Esophagus squamous epithelium (tissue), 4 donors: ENCODE measurements at regions not wholly inside any gene's neighbourhood (a gene's known extent, or its start where the extent isn't known, plus 50 kb on each side); places are given as distances from the start of the nearest gene placed in this dataset.
"Not testable (repeated sequence)": the region's sequence is repeated elsewhere in the genome, so short reads cannot be mapped to it uniquely, and the experiment has no call there.

Experiments
- CTCF ChIP-seq, 6 experiments: fragments of 450-650 bp in 4 of 6; fragments of 200-600 bp in 2 of 6; sonication (generic) in 2 of 6; IDR thresholded peaks; one replicate each; pipeline ENCODE4 v1.5.1; 2016 to 2019; ENCODE audit warnings: antibody characterized with exemption in 6 of 6, mild to moderate bottlenecking in 4 of 6, moderate library complexity in 4 of 6
- POLR2A ChIP-seq, 4 donors: fragments of 450-650 bp; IDR thresholded peaks; one replicate each; pipeline ENCODE4 v1.6.1; 2017; ENCODE audit warnings: antibody characterized with exemption in 4 of 4, mild to moderate bottlenecking in 4 of 4, moderate library complexity in 3 of 4

GRCh38 chr7:7042286-7042893 is 140.0 kb upstream of the C1GALT1 start:
- TF ChIP-seq CTCF, POLR2A (IDR thresholded peaks at IDR 0.05): not testable (repeated sequence)
